MCF 10A (cell line): ENCODE measurements at regions not wholly inside any gene's neighbourhood (a gene's known extent, or its start where the extent isn't known, plus 50 kb on each side); places are given as distances from the start of the nearest gene placed in this dataset.
"Not testable (repeated sequence)": the region's sequence is repeated elsewhere in the genome, so short reads cannot be mapped to it uniquely, and the experiment has no call there.

Experiments used
- BruUV-seq: library from RNA; stranded (reverse); fragments of 400-500 nt; replicated peaks from 2 replicates; lab custom pipeline; 2021; lab: Mats Ljungman, UMichigan
- CTCF ChIA-PET: fragments of 300-600 bp; sonication (Branson Sonifier 250); formaldehyde crosslinking; extraction: SDS; loops from one replicate; lab custom pipeline; 2021; ENCODE audit warnings: antibody characterized with exemption, inconsistent platforms; lab: Yijun Ruan, JAX
- POLR2A ChIA-PET: fragments of 300-600, 350-650 bp; sonication (Branson Sonifier 250); formaldehyde crosslinking; extraction: SDS; loops from one replicate; lab custom pipeline; 2020; ENCODE audit warnings: antibody characterized with exemption, inconsistent platforms; lab: Yijun Ruan, JAX
- DNase-seq: peaks from one replicate; pipeline ENCODE4 v3.0.0-alpha.2; 2018; ENCODE audit not compliant: unreplicated experiment
- H3K27ac Mint-ChIP-seq: one replicate; pipeline ENCODE4 v1.8.0; 2022; ENCODE audit warnings: mild to moderate bottlenecking, low read depth, mixed read lengths; ENCODE audit not compliant: unreplicated experiment
- H3K27me3 Mint-ChIP-seq: one replicate; pipeline ENCODE4 v1.8.0; 2022; ENCODE audit warnings: mixed read lengths; ENCODE audit not compliant: insufficient read depth, unreplicated experiment
- H3K36me3 Mint-ChIP-seq: one replicate; pipeline ENCODE4 v1.8.0; 2022; ENCODE audit warnings: mild to moderate bottlenecking, moderate library complexity, mixed read lengths; ENCODE audit not compliant: insufficient read depth, unreplicated experiment
- H3K4me1 Mint-ChIP-seq: one replicate; pipeline ENCODE4 v1.8.0; 2022; ENCODE audit warnings: mixed read lengths; ENCODE audit not compliant: insufficient read depth, unreplicated experiment
- H3K4me3 Mint-ChIP-seq: one replicate; pipeline ENCODE4 v1.8.0; 2022; ENCODE audit warnings: mild to moderate bottlenecking, moderate library complexity, mixed read lengths; ENCODE audit not compliant: unreplicated experiment
- H3K9me3 Mint-ChIP-seq: one replicate; pipeline ENCODE4 v1.8.0; 2022; ENCODE audit warnings: mixed read lengths; ENCODE audit not compliant: unreplicated experiment
- CTCF ChIP-seq: fragments of 200-600 bp; IDR thresholded peaks from one replicate; pipeline ENCODE4 v1.8.0; 2022; ENCODE audit warnings: antibody characterized with exemption, mild to moderate bottlenecking; ENCODE audit not compliant: unreplicated experiment
- intact Hi-C: fragments of 100-400 bp; cut with micrococcal nuclease; formaldehyde crosslinking; loops from 2 replicates; pipeline ENCODE4 v1.14.1; 2022

- BruUV-seq, intact Hi-C loops, H3K4me1 Mint-ChIP-seq, DNase-seq, H3K36me3 Mint-ChIP-seq, H3K4me3 Mint-ChIP-seq, POLR2A ChIA-PET, H3K27me3 Mint-ChIP-seq, H3K27ac Mint-ChIP-seq: not testable (repeated sequence)
- CTCF ChIA-PET: interaction anchor here (1.0 kb wide), 1 partner anchor 75 kb away, joined by 3 read pairs; no protein-coding TSS in a partner anchor
- H3K9me3 Mint-ChIP-seq: peaks cover 14% of the 10 kb centered on the region
These were observed 106.1 kb downstream of the CHD1L start for GRCh38 chr1:147348592-147348991.

- POLR2A ChIA-PET: no interaction called here
- no TSS peak for BruUV-seq
- no peak for DNase-seq
- H3K27me3 Mint-ChIP-seq: no peaks in the 10 kb centered on the region
- H3K36me3 Mint-ChIP-seq: no peaks in the 10 kb centered on the region
- CTCF ChIA-PET: interaction anchor here (1.0 kb wide), 1 partner anchor 76 kb away, joined by 3 read pairs; no protein-coding TSS in a partner anchor
- TF ChIP-seq CTCF: no peak
- no peak overlapping the region for H3K27ac Mint-ChIP-seq
- no peak overlapping the region for H3K4me3 Mint-ChIP-seq
- intact Hi-C loops: no loop called here
- H3K9me3 Mint-ChIP-seq: peaks cover 7% of the 10 kb centered on the region
- H3K4me1 Mint-ChIP-seq: no peaks in the 10 kb centered on the region
These were observed 107.0 kb downstream of the CHD1L start for GRCh38 chr1:147349533-147349932.

- no peaks in the 10 kb centered on the region for H3K36me3 Mint-ChIP-seq
- TF ChIP-seq CTCF: no peak
- ChIA-PET POLR2A (no interaction called here), CTCF (interaction anchor here (1.1 kb wide), 1 partner anchor 109 kb away, joined by 3 read pairs; the partner anchor contains the start of gene CHD1L)
- no peak overlapping the region for H3K27ac Mint-ChIP-seq
- H3K9me3 Mint-ChIP-seq: no peaks in the 10 kb centered on the region
- intact Hi-C loops: no loop called here
- H3K27me3 Mint-ChIP-seq: no peaks in the 10 kb centered on the region
- no peak for DNase-seq
- H3K4me3 Mint-ChIP-seq: no peak overlapping the region
- BruUV-seq: no TSS peak
- H3K4me1 Mint-ChIP-seq: no peaks in the 10 kb centered on the region
These were observed 108.8 kb downstream of the CHD1L start for GRCh38 chr1:147351140-147351835.

- Mint-ChIP-seq H3K4me3 (no peak overlapping the region), H3K27me3 (peaks cover 4% of the 10 kb centered on the region), H3K4me1 (no peaks in the 10 kb centered on the region), H3K36me3 (no peaks in the 10 kb centered on the region), H3K27ac (no peak overlapping the region), H3K9me3 (peaks cover 11% of the 10 kb centered on the region)
- POLR2A ChIA-PET: no interaction called here
- intact Hi-C loops: no loop called here
- no peak for TF ChIP-seq CTCF
- CTCF ChIA-PET: interaction anchor here (0.6 to 6.0 kb wide), 6 partner anchors 10 to 104 kb away, joined by 3 to 46 read pairs (median 3); no protein-coding TSS in a partner anchor
- DNase-seq: no peak
- no TSS peak for BruUV-seq
These were observed 135.1 kb downstream of the CHD1L start for GRCh38 chr1:147377263-147378246.
